ENCODE measurements at regions not wholly inside any gene's neighbourhood (a gene's known extent, or its start where the extent isn't known, plus 50 kb on each side); places are given as distances from the start of the nearest gene placed in this dataset.

- TF ChIP-seq, protein P1, sequence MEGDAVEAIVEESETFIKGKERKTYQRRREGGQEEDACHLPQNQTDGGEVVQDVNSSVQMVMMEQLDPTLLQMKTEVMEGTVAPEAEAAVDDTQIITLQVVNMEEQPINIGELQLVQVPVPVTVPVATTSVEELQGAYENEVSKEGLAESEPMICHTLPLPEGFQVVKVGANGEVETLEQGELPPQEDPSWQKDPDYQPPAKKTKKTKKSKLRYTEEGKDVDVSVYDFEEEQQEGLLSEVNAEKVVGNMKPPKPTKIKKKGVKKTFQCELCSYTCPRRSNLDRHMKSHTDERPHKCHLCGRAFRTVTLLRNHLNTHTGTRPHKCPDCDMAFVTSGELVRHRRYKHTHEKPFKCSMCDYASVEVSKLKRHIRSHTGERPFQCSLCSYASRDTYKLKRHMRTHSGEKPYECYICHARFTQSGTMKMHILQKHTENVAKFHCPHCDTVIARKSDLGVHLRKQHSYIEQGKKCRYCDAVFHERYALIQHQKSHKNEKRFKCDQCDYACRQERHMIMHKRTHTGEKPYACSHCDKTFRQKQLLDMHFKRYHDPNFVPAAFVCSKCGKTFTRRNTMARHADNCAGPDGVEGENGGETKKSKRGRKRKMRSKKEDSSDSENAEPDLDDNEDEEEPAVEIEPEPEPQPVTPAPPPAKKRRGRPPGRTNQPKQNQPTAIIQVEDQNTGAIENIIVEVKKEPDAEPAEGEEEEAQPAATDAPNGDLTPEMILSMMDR (IDR thresholded peaks at IDR 0.05): no peak
- TF ChIP-seq POLR2A (IDR thresholded peaks at IDR 0.05): no peak
These were observed 178.4 kb downstream of the MTX2 start for GRCh38 chr2:176447616-176448015.

Data from Peyer's patch (tissue), 4 donors.